GM23248 (cell line): ENCODE measurements at regions not wholly inside any gene's neighbourhood (a gene's known extent, or its start where the extent isn't known, plus 50 kb on each side); places are given as distances from the start of the nearest gene placed in this dataset.

Experiments used
- EZH2 ChIP-seq: fragments of 200-600 bp; sonication (generic); IDR thresholded peaks from 2 replicates; pipeline ENCODE4 v1.6.1; 2018; ENCODE audit warnings: antibody characterized with exemption, mild to moderate bottlenecking; ENCODE audit not compliant: insufficient read depth, poor library complexity, severe bottlenecking
- EZH2phosphoT487 ChIP-seq: fragments of 200-600 bp; sonication (generic); IDR thresholded peaks from 2 replicates; pipeline ENCODE4 v1.6.1; 2018; ENCODE audit warnings: antibody characterized with exemption, moderate library complexity, mild to moderate bottlenecking, low read depth; ENCODE audit not compliant: insufficient read depth

DNA sequence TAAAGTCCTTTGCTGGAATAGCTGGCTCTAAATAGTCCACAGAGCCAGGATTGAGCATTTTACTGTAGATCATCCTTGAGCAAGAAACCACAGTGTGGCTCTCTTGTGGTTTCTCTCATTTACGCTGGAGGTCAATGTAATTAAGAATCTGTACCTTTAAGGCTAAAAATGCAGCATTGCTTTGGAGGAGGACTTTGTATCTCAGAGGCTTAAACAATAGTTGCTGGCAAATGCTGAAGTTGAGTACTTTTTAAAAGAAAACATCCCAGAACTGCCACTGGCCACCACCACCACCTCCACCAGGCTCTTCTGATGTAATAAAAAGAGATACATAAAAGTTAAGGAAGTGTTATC lies 177.3 kb upstream of the ADAMTSL1 start:
- TF ChIP-seq EZH2 (no peak), EZH2phosphoT487 (no peak)
